Hepatocyte (in vitro differentiated cells): ENCODE measurements at regions not wholly inside any gene's neighbourhood (a gene's known extent, or its start where the extent isn't known, plus 50 kb on each side); places are given as distances from the start of the nearest gene placed in this dataset.

Source experiments
- DNase-seq: peaks from one replicate; pipeline ENCODE4 v3.0.0-alpha.2; 2016; ENCODE audit warnings: low spot score
- H2AFZ ChIP-seq: fragments of 200-600 bp; sonication (generic); 2 replicates; pipeline ENCODE4 v1.6.0; 2016; ENCODE audit warnings: antibody characterized with exemption, mild to moderate bottlenecking
- H3K27ac ChIP-seq: fragments of 200-600 bp; sonication (generic); 2 replicates; pipeline ENCODE4 v1.5.1; 2016; ENCODE audit warnings: mild to moderate bottlenecking
- H3K27me3 ChIP-seq: fragments of 200-600 bp; sonication (generic); 2 replicates; pipeline ENCODE4 v1.6.1; 2016
- H3K36me3 ChIP-seq: fragments of 200-600 bp; sonication (generic); replicated peaks from 2 replicates; pipeline ENCODE4 v1.5.1; 2016; ENCODE audit warnings: low read depth; ENCODE audit not compliant: insufficient read depth
- H3K4me1 ChIP-seq: fragments of 200-600 bp; sonication (generic); 2 replicates; pipeline ENCODE4 v1.5.1; 2016; ENCODE audit warnings: mild to moderate bottlenecking, moderate library complexity; ENCODE audit not compliant: insufficient read depth
- H3K4me2 ChIP-seq: fragments of 200-600 bp; sonication (generic); 2 replicates; pipeline ENCODE4 v1.6.0; 2016
- H3K4me3 ChIP-seq: fragments of 200-600 bp; sonication (generic); 2 replicates; pipeline ENCODE4 v1.5.1; 2016; ENCODE audit warnings: mild to moderate bottlenecking
- H3K79me2 ChIP-seq: fragments of 200-600 bp; sonication (generic); 2 replicates; pipeline ENCODE4 v1.6.0; 2017; ENCODE audit warnings: mild to moderate bottlenecking
- H3K9me2 ChIP-seq: fragments of 200-600 bp; sonication (generic); replicated peaks from 2 replicates; pipeline ENCODE4 v1.6.0; 2017; ENCODE audit warnings: mild to moderate bottlenecking; ENCODE audit not compliant: insufficient read depth
- H3K9me3 ChIP-seq: fragments of 200-600 bp; sonication (generic); 2 replicates; pipeline ENCODE4 v1.5.1; 2016; ENCODE audit warnings: low read depth, mild to moderate bottlenecking
- H4K20me1 ChIP-seq: fragments of 200-600 bp; sonication (generic); 2 replicates; pipeline ENCODE4 v1.6.0; 2016; ENCODE audit warnings: mild to moderate bottlenecking; ENCODE audit not compliant: insufficient read depth, poor library complexity, severe bottlenecking
- CTCF ChIP-seq: fragments of 200-600 bp; sonication (generic); IDR thresholded peaks from 2 replicates; pipeline ENCODE4 v1.5.1; 2016; ENCODE audit warnings: antibody characterized with exemption, mild to moderate bottlenecking; ENCODE audit not compliant: poor library complexity
- EZH2 ChIP-seq: fragments of 200-600 bp; sonication (generic); IDR thresholded peaks from 2 replicates; pipeline ENCODE4 v1.6.1; 2016; ENCODE audit warnings: antibody characterized with exemption, mild to moderate bottlenecking, borderline replicate concordance
- EZH2phosphoT487 ChIP-seq: fragments of 200-600 bp; sonication (generic); IDR thresholded peaks from one replicate; pipeline ENCODE4 v1.6.1; 2018; ENCODE audit warnings: antibody characterized with exemption, mild to moderate bottlenecking, low read depth, moderate library complexity; ENCODE audit not compliant: unreplicated experiment, severe bottlenecking
- WGBS: methylation state at CpG from one replicate; pipeline ENCODE4 v1.1.6; 2016; ENCODE audit warnings: low lambda C conversion rate; ENCODE audit errors: missing lambda C conversion rate; 5-methylcytosine and 5-hydroxymethylcytosine counted together

- Histone ChIP-seq H3K9me2 (no peaks in the 10 kb centered on the region), H3K27ac (peak overlapping the region; percentile 68)
Measured at GRCh38 chr2:15874854-15875804, 65.2 kb upstream of the MYCN start.

GRCh38 chr2:15875969-15876705 is 64.2 kb upstream of the MYCN start:
- WGBS = 90% methylated on average over 3 of the region's 3 CpGs
- peaks cover 4% of the 10 kb centered on the region for H3K4me1 ChIP-seq

More at GRCh38 chr2:15874854-15875804, 65.2 kb upstream of the MYCN start:
- Histone ChIP-seq H3K9me3 (no peaks in the 10 kb centered on the region), H3K4me3 (no peak overlapping the region), H3K27me3 (no peaks in the 10 kb centered on the region), H3K79me2 (no peaks in the 10 kb centered on the region), H3K4me2 (no peak overlapping the region), H3K36me3 (no peaks in the 10 kb centered on the region), H3K4me1 (peaks cover 4% of the 10 kb centered on the region), H4K20me1 (no peaks in the 10 kb centered on the region), H2AFZ (no peak overlapping the region)
- TF ChIP-seq EZH2 (no peak), CTCF (no peak), EZH2phosphoT487 (no peak)
- 85% methylated on average over 7 of the region's 7 CpGs for WGBS
- no peak for DNase-seq

More at GRCh38 chr2:15875969-15876705, 64.2 kb upstream of the MYCN start:
- Histone ChIP-seq H3K79me2 (no peaks in the 10 kb centered on the region), H3K27me3 (no peaks in the 10 kb centered on the region), H3K4me3 (no peak overlapping the region), H3K4me2 (no peak overlapping the region), H3K36me3 (no peaks in the 10 kb centered on the region), H3K9me3 (no peaks in the 10 kb centered on the region), H3K27ac (peak overlapping the region; percentile 68), H4K20me1 (no peaks in the 10 kb centered on the region), H3K9me2 (no peaks in the 10 kb centered on the region), H2AFZ (no peak overlapping the region)
- TF ChIP-seq EZH2phosphoT487 (no peak), CTCF (no peak), EZH2 (no peak)
- DNase-seq = no peak
